SK-N-MC (cell line): ENCODE measurements at regions not wholly inside any gene's neighbourhood (a gene's known extent, or its start where the extent isn't known, plus 50 kb on each side); places are given as distances from the start of the nearest gene placed in this dataset.
A peak's percentile ranks its signal among the peaks of the same experiment; 100 is the strongest.
"Not testable (repeated sequence)": the region's sequence is repeated elsewhere in the genome, so short reads cannot be mapped to it uniquely, and the experiment has no call there.

Experiments used
- DNase-seq: peaks from one replicate; pipeline ENCODE4 v3.0.0-alpha.2; 2011; ENCODE audit warnings: low read depth, low spot score
- H3K27ac ChIP-seq: fragments of 200-600 bp; sonication (generic); 2 replicates; pipeline ENCODE4 v1.5.1; 2016; ENCODE audit warnings: mixed run types
- H3K36me3 ChIP-seq: fragments of 200-600 bp; sonication (generic); 2 replicates; pipeline ENCODE4 v1.6.1; 2017; ENCODE audit warnings: antibody characterized with exemption, low read length, mixed read lengths; ENCODE audit not compliant: insufficient read depth
- H3K4me3 ChIP-seq: fragments of 200-600 bp; sonication (generic); 2 replicates; pipeline ENCODE4 v1.5.1; 2016
- H3K9ac ChIP-seq: fragments of 200-600 bp; sonication (generic); 2 replicates; pipeline ENCODE4 v1.8.0; 2017; ENCODE audit warnings: mixed run types, mixed read lengths; ENCODE audit not compliant: insufficient read length
- H3K9me3 ChIP-seq: fragments of 200-600 bp; sonication (generic); 2 replicates; pipeline ENCODE4 v1.6.1; 2017; ENCODE audit warnings: low read depth, mild to moderate bottlenecking, antibody characterized with exemption, low read length, moderate library complexity, mixed read lengths
- EZH2 ChIP-seq: fragments of 200-600 bp; sonication (generic); IDR thresholded peaks from one replicate; pipeline ENCODE4 v1.6.1; 2017; ENCODE audit warnings: antibody characterized with exemption
- FOXP2 ChIP-seq: optimal IDR thresholded peaks from 2 replicates; pipeline ENCODE3; 2011; ENCODE audit warnings: mild to moderate bottlenecking, moderate library complexity; ENCODE audit not compliant: insufficient read depth; ENCODE audit errors: extremely low read length, control extremely low read depth
- POLR2AphosphoS5 ChIP-seq: IDR thresholded peaks from 2 replicates; pipeline ENCODE4 v1.6.1; 2012; ENCODE audit warnings: mild to moderate bottlenecking, low read depth, low read length, borderline replicate concordance

- Histone ChIP-seq H3K27ac (no peak overlapping the region), H3K4me3 (no peak overlapping the region), H3K36me3 (no peaks in the 10 kb centered on the region; the same call in 1 of the 2 replicates), H3K9ac (no peak overlapping the region), H3K9me3 (no peaks in the 10 kb centered on the region; the same call in 1 of the 2 replicates)
- TF ChIP-seq POLR2AphosphoS5 (no peak), FOXP2 (no peak), EZH2 (no peak)
- no peak for DNase-seq
Measured at GRCh38 chr12:59429766-59430165, 166.1 kb upstream of the SLC16A7 start.

- no peak overlapping the region for H3K9ac ChIP-seq
- no peak overlapping the region for H3K4me3 ChIP-seq
- peak; percentile 56 for DNase-seq
- no peaks in the 10 kb centered on the region; the same call in 1 of the 2 replicates for H3K9me3 ChIP-seq
- H3K27ac ChIP-seq = no peak overlapping the region
- TF ChIP-seq POLR2AphosphoS5 = no peak; the same call in 1 of the 2 replicates
- no peak for TF ChIP-seq EZH2
- TF ChIP-seq FOXP2 = no peak
- H3K36me3 ChIP-seq = no peaks in the 10 kb centered on the region; the same call in 1 of the 2 replicates
Measured at GRCh38 chr12:59425798-59426197, 170.0 kb upstream of the SLC16A7 start.

- H3K27ac ChIP-seq, DNase-seq, H3K9ac ChIP-seq, H3K9me3 ChIP-seq, H3K4me3 ChIP-seq, H3K36me3 ChIP-seq: not testable (repeated sequence)
Measured at GRCh38 chr12:59424666-59425065, 171.2 kb upstream of the SLC16A7 start.

- Histone ChIP-seq H3K4me3 (no peak overlapping the region), H3K9ac (no peak overlapping the region), H3K27ac (no peak overlapping the region), H3K36me3 (no peaks in the 10 kb centered on the region), H3K9me3 (no peaks in the 10 kb centered on the region)
- TF ChIP-seq EZH2 = no peak
- no peak for TF ChIP-seq FOXP2
- no peak for TF ChIP-seq POLR2AphosphoS5
- no peak for DNase-seq
Measured at GRCh38 chr12:59414051-59414450, 181.8 kb upstream of the SLC16A7 start.

GRCh38 chr12:59408431-59408830 lies 187.4 kb upstream of the SLC16A7 start:
- DNase-seq = no peak
- Histone ChIP-seq H3K27ac (no peak overlapping the region), H3K36me3 (no peaks in the 10 kb centered on the region), H3K9me3 (no peaks in the 10 kb centered on the region), H3K4me3 (no peak overlapping the region), H3K9ac (no peak overlapping the region)
- TF ChIP-seq EZH2 (no peak), FOXP2 (no peak), POLR2AphosphoS5 (no peak)

- TF ChIP-seq FOXP2 = no peak
- TF ChIP-seq POLR2AphosphoS5 = no peak
- TF ChIP-seq EZH2 = no peak
Measured at GRCh38 chr12:59407799-59408198, 188.0 kb upstream of the SLC16A7 start.

GRCh38 chr12:59405992-59406391 lies 189.8 kb upstream of the SLC16A7 start:
- H3K9ac ChIP-seq = no peak overlapping the region
- TF ChIP-seq POLR2AphosphoS5 (no peak), EZH2 (no peak), FOXP2 (no peak)
- no peak overlapping the region for H3K4me3 ChIP-seq
- H3K9me3 ChIP-seq = no peaks in the 10 kb centered on the region
- no peaks in the 10 kb centered on the region for H3K36me3 ChIP-seq
- DNase-seq = no peak
- no peak overlapping the region for H3K27ac ChIP-seq

More at GRCh38 chr12:59407799-59408198, 188.0 kb upstream of the SLC16A7 start:
- no peak overlapping the region for H3K4me3 ChIP-seq
- no peak for DNase-seq
- no peaks in the 10 kb centered on the region for H3K9me3 ChIP-seq
- H3K9ac ChIP-seq = no peak overlapping the region
- no peak overlapping the region for H3K27ac ChIP-seq
- H3K36me3 ChIP-seq = no peaks in the 10 kb centered on the region

- no peaks in the 10 kb centered on the region for H3K36me3 ChIP-seq
- peak overlapping the region; percentile 47 for H3K4me3 ChIP-seq
- no peak for TF ChIP-seq FOXP2
- no peak for TF ChIP-seq POLR2AphosphoS5
- no peak for TF ChIP-seq EZH2
- no peak overlapping the region for H3K27ac ChIP-seq
- peak overlapping the region; percentile 47 for H3K9ac ChIP-seq
- H3K9me3 ChIP-seq = no peaks in the 10 kb centered on the region
- no peak for DNase-seq
Measured at GRCh38 chr12:59404109-59404650, 191.6 kb upstream of the SLC16A7 start.

GRCh38 chr12:59403259-59403932 lies 192.4 kb upstream of the SLC16A7 start:
- Histone ChIP-seq H3K9me3 (no peaks in the 10 kb centered on the region), H3K36me3 (no peaks in the 10 kb centered on the region), H3K27ac (no peak overlapping the region), H3K9ac (peak overlapping the region; percentile 47), H3K4me3 (peak overlapping the region; percentile 47)
- TF ChIP-seq EZH2 (no peak), FOXP2 (no peak), POLR2AphosphoS5 (no peak)
- peak; percentile 69 for DNase-seq

GRCh38 chr12:59401862-59402261 lies 194.0 kb upstream of the SLC16A7 start:
- no peak overlapping the region for H3K9ac ChIP-seq
- no peak overlapping the region for H3K4me3 ChIP-seq
- DNase-seq = no peak
- H3K27ac ChIP-seq = no peak overlapping the region
- TF ChIP-seq FOXP2 = no peak
- TF ChIP-seq POLR2AphosphoS5 = no peak
- no peak for TF ChIP-seq EZH2
- H3K36me3 ChIP-seq = no peaks in the 10 kb centered on the region
- no peaks in the 10 kb centered on the region for H3K9me3 ChIP-seq
